HG02623 (cell line): ENCODE measurements at regions not wholly inside any gene's neighbourhood (a gene's known extent, or its start where the extent isn't known, plus 50 kb on each side); places are given as distances from the start of the nearest gene placed in this dataset.

ENCODE experiments used
- ATAC-seq: cut with Tn5 transposase; IDR thresholded peaks from one replicate; pipeline ENCODE4 v1.9.1; 2021; ENCODE audit warnings: moderate library complexity; ENCODE audit not compliant: unreplicated experiment

GRCh38 chr20:23232679-23233308 lies 117.8 kb upstream of the NXT1 start:
- no peak for ATAC-seq

- ATAC-seq: no peak
Observed at GRCh38 chr20:23232219-23232581, 118.4 kb upstream of the NXT1 start.

DNA sequence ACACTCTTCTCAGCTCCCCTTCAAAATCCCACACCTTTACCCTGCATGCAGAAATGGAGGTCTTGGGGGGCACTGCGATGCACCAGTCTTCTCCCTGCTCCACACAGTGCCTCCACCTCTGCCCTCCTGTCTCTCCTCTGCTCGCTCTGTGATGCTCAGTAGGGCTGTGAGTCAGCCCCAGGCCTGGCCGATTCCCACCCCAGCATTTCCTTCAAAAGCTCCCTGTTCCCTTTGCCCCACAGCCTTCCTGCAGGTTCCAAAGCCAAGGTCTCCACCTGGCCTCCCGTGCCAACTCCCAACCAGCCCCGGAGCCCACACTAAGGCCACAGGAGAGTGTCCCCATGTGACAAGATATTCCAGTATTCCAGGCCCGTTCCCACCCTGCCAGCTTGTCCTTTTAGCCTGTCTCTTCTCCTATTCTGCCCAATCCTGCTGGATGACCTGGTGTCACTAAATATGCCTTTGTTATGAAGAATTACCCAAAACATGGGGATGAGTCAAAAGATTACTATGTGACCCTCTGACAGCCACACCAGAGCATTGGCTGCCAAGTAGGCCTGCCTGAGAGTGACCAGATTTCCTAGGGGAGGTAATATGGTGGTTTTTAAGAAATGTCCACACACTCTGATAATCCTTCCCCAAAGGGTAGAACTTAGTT lies 118.9 kb upstream of the NXT1 start:
- ATAC-seq: no peak

GRCh38 chr20:23230766-23231385 lies 119.7 kb upstream of the NXT1 start:
- no peak for ATAC-seq

- ATAC-seq: no peak
Observed at GRCh38 chr20:23229989-23230388, 120.6 kb upstream of the NXT1 start.

GRCh38 chr20:23228912-23229311 lies 121.7 kb upstream of the NXT1 start:
- no peak for ATAC-seq

DNA sequence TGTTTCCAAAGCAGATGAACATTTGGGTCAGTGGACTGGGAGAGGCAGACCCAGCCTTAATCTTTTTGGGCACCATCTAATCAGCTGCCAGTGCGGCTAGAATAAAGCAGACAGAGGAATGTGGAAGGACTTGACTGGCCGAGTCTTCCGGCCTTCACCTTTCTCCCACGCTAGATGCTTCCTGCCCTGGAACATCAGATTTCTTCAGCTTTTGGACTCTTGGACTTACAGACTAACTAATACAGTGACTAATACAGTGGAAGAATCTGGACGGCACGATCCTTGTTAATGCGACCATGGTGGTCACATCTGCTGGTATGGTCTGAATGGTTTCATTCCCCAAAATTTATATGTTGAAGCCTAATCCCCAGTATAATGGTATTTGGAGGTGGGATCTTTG lies 122.6 kb upstream of the NXT1 start:
- ATAC-seq: no peak

DNA sequence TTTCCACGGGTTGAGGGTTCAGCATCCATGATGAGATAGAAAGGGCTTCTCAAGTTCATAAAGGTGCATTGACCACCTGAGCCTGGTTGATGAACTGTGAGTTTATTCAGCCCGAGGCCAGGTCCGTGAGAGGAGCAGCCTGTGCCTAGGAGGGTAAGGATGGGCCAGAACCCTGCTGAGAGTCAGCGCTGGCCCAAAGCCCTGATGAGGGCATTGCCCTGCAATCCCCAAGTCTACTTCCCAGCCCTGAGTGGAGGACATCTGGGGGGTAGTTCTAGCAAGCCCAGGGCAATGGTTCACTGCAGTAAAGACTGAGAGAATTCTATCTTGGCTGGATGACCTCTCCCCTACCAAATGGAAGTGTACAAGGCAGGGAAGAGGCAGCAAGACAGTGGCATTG lies 123.3 kb upstream of the NXT1 start:
- ATAC-seq: no peak

GRCh38 chr20:23226612-23227265 lies 123.9 kb upstream of the NXT1 start:
- ATAC-seq: no peak

DNA sequence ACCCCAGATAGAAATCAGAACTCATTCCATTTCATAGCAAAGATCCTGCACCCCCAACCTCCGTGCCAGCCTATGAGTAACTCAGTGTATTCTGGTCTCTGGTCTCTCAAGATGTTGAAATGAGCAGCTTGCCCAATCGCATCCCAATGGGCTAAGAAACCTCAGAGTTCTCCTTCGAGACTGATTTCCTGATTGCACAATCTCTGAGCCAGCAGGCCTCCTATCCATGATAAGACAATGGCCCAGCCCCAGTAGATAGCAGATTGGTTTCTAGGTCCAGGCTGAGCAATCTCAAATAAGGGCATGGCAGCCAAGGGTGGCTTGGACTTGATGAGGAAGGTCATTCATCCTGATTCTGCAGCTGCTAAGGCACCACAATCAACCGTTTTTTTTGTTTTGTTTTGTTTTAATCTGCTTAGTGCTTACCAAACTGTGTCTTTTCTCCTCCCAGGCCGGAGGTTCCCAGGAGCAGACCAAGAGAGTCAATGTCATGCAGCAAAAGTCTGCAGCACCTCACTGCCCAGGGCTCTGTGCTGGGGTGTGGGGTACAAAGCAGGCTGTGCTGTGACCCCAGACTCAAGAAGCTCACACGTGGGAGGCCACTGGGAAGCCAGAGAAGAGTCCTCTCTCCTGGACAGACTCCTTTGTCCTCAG lies 125.1 kb upstream of the NXT1 start:
- ATAC-seq: no peak

- no peak for ATAC-seq
Observed at GRCh38 chr20:23224806-23225205, 125.8 kb upstream of the NXT1 start.

DNA sequence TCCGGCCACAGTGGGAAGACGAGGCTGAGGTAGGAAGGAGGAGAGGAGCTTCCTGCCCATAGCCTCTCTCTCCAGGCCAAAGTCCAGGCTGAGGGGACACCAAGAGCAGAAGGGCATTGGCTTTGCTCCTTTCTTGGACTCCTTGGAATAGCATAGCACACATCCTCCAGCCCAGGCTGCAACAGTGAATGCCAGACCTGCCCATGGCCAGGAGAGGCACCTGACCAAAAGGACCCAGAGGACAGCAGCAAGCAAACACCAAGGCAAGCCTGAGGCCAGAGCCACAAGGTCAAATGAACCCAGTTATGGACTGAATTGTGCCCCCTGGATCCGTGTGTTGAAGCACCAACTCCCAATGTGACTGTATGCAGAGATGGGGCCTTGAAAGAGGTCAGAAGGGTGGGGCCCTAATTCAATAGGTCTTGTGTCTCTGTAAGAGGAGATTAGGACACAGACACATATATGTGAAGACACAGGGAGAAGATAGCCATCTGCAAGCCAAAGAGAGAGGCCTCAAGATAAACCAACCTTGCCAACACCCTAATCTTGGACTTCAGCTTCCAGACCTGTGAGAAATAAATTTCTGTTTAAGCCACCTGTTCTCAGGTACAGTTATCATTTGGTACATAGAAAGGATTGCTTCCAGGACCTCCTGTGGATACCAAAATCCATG lies 126.5 kb upstream of the NXT1 start:
- no peak for ATAC-seq

GRCh38 chr20:23222531-23223200 lies 127.9 kb upstream of the NXT1 start:
- ATAC-seq: no peak

- no peak for ATAC-seq
Observed at GRCh38 chr20:23217023-23217422, 130.9 kb upstream of the CD93 start.

GRCh38 chr20:23215344-23215995 lies 129.3 kb upstream of the CD93 start:
- no peak for ATAC-seq

- ATAC-seq: no peak
Observed at GRCh38 chr20:23214903-23215302, 128.8 kb upstream of the CD93 start.

DNA sequence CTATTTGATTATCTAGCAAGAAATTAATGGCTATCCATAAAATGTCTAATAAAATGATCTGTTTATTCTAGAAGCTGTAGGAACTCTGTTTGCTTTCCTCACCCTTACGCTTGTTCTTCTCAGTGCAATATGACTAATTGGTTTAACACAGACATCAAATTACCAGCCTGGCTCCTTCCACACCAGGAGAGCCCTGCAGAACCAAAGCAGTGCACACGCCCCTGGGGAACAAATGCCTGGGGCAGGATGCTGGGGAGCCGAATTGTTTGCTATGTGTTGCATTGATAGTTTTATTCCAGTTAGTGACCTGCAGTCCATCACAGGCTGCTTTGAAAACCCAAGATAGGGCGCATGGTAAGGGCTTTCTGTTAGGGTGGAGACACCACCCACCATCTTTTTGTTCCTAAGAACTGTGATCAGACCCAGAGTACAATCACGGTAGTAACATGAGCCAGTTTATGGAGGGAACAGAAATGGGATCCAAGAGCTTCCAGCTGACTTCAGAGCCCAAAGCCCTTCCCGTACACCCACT lies 126.4 kb upstream of the CD93 start:
- no peak for ATAC-seq

DNA sequence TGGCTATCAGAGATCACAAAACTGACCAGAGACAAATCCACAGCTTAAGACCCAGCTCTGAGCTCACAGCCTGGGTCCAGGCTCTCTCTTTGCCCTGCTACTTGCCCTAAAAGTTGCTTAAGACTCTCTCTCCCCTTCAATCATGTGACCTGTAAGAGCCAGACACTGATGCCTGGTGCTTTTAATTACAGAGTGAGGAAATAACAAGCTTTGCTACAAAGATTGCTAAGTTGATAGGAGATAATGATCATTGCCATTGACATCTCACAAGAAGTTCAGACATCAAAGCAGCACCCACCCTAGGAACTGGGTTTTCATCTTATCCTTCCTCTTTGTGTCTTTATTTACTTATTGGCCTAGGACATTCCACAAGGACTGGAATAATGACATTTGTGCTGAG lies 125.9 kb upstream of the CD93 start:
- no peak for ATAC-seq

DNA sequence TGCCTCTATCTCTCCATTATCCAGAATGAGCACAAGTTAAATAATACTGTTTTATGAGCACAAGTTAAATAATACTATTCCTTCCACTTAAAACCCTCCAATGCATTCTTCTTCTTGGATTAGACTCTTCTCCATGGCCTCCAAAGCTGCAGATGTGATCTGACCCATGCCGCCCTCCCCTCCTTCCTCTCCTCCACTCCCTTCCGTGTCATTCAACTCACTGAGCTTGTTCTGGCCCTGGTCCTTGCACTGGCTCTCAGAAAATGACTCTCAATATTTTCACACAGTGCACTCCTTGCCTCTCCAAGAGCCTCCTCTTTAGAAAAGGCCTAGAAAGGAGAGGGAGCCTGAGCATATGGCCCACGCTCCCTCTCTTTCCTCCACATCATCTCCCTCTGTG lies 125.0 kb upstream of the CD93 start:
- ATAC-seq: no peak
